GM21515 (cell line): ENCODE measurements at regions not wholly inside any gene's neighbourhood (a gene's known extent, or its start where the extent isn't known, plus 50 kb on each side); places are given as distances from the start of the nearest gene placed in this dataset.
"Not testable (repeated sequence)": the region's sequence is repeated elsewhere in the genome, so short reads cannot be mapped to it uniquely, and the experiment has no call there.

Experiments
- ATAC-seq: cut with Tn5 transposase; IDR thresholded peaks from one replicate; pipeline ENCODE4 v1.9.1; 2021; ENCODE audit not compliant: unreplicated experiment

GRCh38 chr7:66535414-66536329 lies 93.0 kb upstream of the KCTD7 start:
- ATAC-seq: no peak

GRCh38 chr7:66537380-66537779 lies 91.3 kb upstream of the KCTD7 start:
- no peak for ATAC-seq

- ATAC-seq: no peak
These were observed 90.8 kb upstream of the KCTD7 start for GRCh38 chr7:66537876-66538275.

GRCh38 chr7:66539264-66539623 lies 89.4 kb upstream of the KCTD7 start:
- no peak for ATAC-seq

GRCh38 chr7:66539902-66540375 lies 88.7 kb upstream of the KCTD7 start:
- no peak for ATAC-seq

GRCh38 chr7:66542049-66542448 lies 86.6 kb upstream of the KCTD7 start:
- no peak for ATAC-seq

GRCh38 chr7:66542528-66543269 lies 86.0 kb upstream of the KCTD7 start:
- no peak for ATAC-seq

GRCh38 chr7:66549466-66549865 lies 79.2 kb upstream of the KCTD7 start:
- no peak for ATAC-seq

- ATAC-seq: no peak
These were observed 75.7 kb upstream of the KCTD7 start for GRCh38 chr7:66553001-66553400.

GRCh38 chr7:66553675-66554074 lies 75.0 kb upstream of the KCTD7 start:
- ATAC-seq: not testable (repeated sequence)

- ATAC-seq: not testable (repeated sequence)
These were observed 74.4 kb upstream of the KCTD7 start for GRCh38 chr7:66554291-66554690.

GRCh38 chr7:66554842-66555430 lies 73.7 kb upstream of the KCTD7 start:
- not testable (repeated sequence) for ATAC-seq

- no peak for ATAC-seq
These were observed 72.5 kb upstream of the KCTD7 start for GRCh38 chr7:66556177-66556548.

- no peak for ATAC-seq
These were observed 72.0 kb upstream of the KCTD7 start for GRCh38 chr7:66556549-66557213.

GRCh38 chr7:66557214-66558200 lies 71.2 kb upstream of the KCTD7 start:
- ATAC-seq: no peak

- ATAC-seq: no peak
These were observed 70.5 kb upstream of the KCTD7 start for GRCh38 chr7:66558201-66558641.

GRCh38 chr7:66558660-66559465 lies 69.8 kb upstream of the KCTD7 start:
- ATAC-seq: no peak

- ATAC-seq: no peak
These were observed 64.6 kb upstream of the KCTD7 start for GRCh38 chr7:66564045-66564444.

GRCh38 chr7:66570179-66570578 lies 58.5 kb upstream of the KCTD7 start:
- ATAC-seq: not testable (repeated sequence)
